A549 (cell line): ENCODE measurements at regions not wholly inside any gene's neighbourhood (a gene's known extent, or its start where the extent isn't known, plus 50 kb on each side); places are given as distances from the start of the nearest gene placed in this dataset.
A peak's percentile ranks its signal among the peaks of the same experiment; 100 is the strongest.

ENCODE experiments used
- ATAC-seq, 2 experiments: fragments of 200-7000 bp in 1 of 2; fragments of >200 bp in 1 of 2; cut with Nextera tagmentation in 1 of 2; cut with Tn5 transposase in 1 of 2; 3 replicates each; pipeline versions ENCODE4 v1.8.0 to v1.9.1; 2018 to 2020; ENCODE audit warnings: mild to moderate bottlenecking in 1 of 2, moderate library complexity in 1 of 2
- CTCF ChIA-PET: fragments of 300-600 bp; sonication (Branson Sonifier 250); formaldehyde crosslinking; extraction: SDS; loops from one replicate; lab custom pipeline; 2021; ENCODE audit warnings: antibody characterized with exemption, inconsistent platforms; lab: Yijun Ruan, JAX
- POLR2A ChIA-PET: fragments of 350-600 bp; formaldehyde crosslinking; extraction: SDS; loops from one replicate; lab custom pipeline; 2021; ENCODE audit warnings: antibody characterized with exemption, inconsistent platforms; lab: Yijun Ruan, JAX
- DNase-seq, 2 experiments: peaks; one replicate each; pipeline versions ENCODE4 v3.0.0 to v3.0.0-alpha.2; 2011 to 2016; ENCODE audit warnings: low read depth in 1 of 2, low spot score in 1 of 2
- FAIRE-seq: peaks from 2 replicates; lab custom pipeline; 2011; peaks lifted over from hg19 to GRCh38; lab: Jason Lieb, UNC
- H3K27ac ChIP-seq, 2 experiments: fragments of >200 bp; sonication (Bioruptor Twin); formaldehyde crosslinking; 3 replicates each; pipeline ENCODE4 v1.5.1; 2016 to 2017
- H3K4me1 ChIP-seq: fragments of >200 bp; sonication (Bioruptor Twin); formaldehyde crosslinking; 3 replicates; pipeline ENCODE4 v1.6.1; 2016
- H3K4me2 ChIP-seq: fragments of >200 bp; sonication (Bioruptor Twin); formaldehyde crosslinking; 3 replicates; pipeline ENCODE4 v1.6.1; 2016
- H3K4me3 ChIP-seq: fragments of >200 bp; sonication (Bioruptor Twin); formaldehyde crosslinking; 3 replicates; pipeline ENCODE4 v1.5.1; 2016
- H3K9me3 ChIP-seq: fragments of >200 bp; sonication (Bioruptor Twin); formaldehyde crosslinking; 3 replicates; pipeline ENCODE4 v1.6.1; 2016
- ATOH8 ChIP-seq: fragments of 250-450 bp; sonication (Bioruptor Pico); IDR thresholded peaks from 2 replicates; pipeline ENCODE4 v1.5.0; 2020; ENCODE audit warnings: low read depth, mild to moderate bottlenecking, moderate library complexity
- CEBPB ChIP-seq, 2 experiments: fragments of >200 bp in 1 of 2; sonication (Bioruptor Twin) in 1 of 2; formaldehyde crosslinking in 1 of 2; IDR thresholded peaks; 2 replicates each; pipeline ENCODE4 v1.6.1; 2012 to 2016
- CHD4 ChIP-seq: fragments of 200-600 bp; sonication (generic); IDR thresholded peaks from 2 replicates; pipeline ENCODE4 v1.6.1; 2016; ENCODE audit warnings: antibody characterized with exemption, mild to moderate bottlenecking, borderline replicate concordance
- FOSB ChIP-seq: fragments of 250-450 bp; sonication (Bioruptor Pico); IDR thresholded peaks from 2 replicates; pipeline ENCODE4 v1.5.0; 2020; ENCODE audit warnings: mild to moderate bottlenecking, moderate library complexity
- HES2 ChIP-seq: fragments of >200 bp; sonication (Bioruptor Twin); formaldehyde crosslinking; IDR thresholded peaks from 2 replicates; pipeline ENCODE4 v1.6.1; 2016
- KDM1A ChIP-seq: fragments of 200-600 bp; sonication (generic); IDR thresholded peaks from 2 replicates; pipeline ENCODE4 v1.6.1; 2016; ENCODE audit warnings: low read depth, mild to moderate bottlenecking
- MAFK ChIP-seq: fragments of 450-650 bp; IDR thresholded peaks from 2 replicates; pipeline ENCODE4 v1.6.1; 2014; ENCODE audit not compliant: partially characterized antibody
- MAX ChIP-seq: IDR thresholded peaks from 2 replicates; pipeline ENCODE4 v1.6.1; 2012
- MYC ChIP-seq: IDR thresholded peaks from 2 replicates; pipeline ENCODE4 v1.6.1; 2012; ENCODE audit warnings: mild to moderate bottlenecking, inconsistent platforms, low read length, improper control_type of control experiment, borderline replicate concordance
- RARB ChIP-seq: fragments of 250-450 bp; sonication (Bioruptor Pico); IDR thresholded peaks from 2 replicates; pipeline ENCODE4 v1.8.0; 2021; ENCODE audit warnings: mild to moderate bottlenecking, moderate library complexity
- RFX5 ChIP-seq: fragments of 450-650 bp; IDR thresholded peaks from 2 replicates; pipeline ENCODE4 v1.7.1; 2014; ENCODE audit warnings: antibody characterized with exemption, mild to moderate bottlenecking, moderate library complexity
- TFCP2L1 ChIP-seq: fragments of 250-450 bp; sonication (Bioruptor Pico); IDR thresholded peaks from 2 replicates; pipeline ENCODE4 v1.5.0; 2021; ENCODE audit warnings: mild to moderate bottlenecking
- TP53 ChIP-seq: fragments of 250-450 bp; sonication (Bioruptor Pico); IDR thresholded peaks from 2 replicates; pipeline ENCODE4 v1.5.0; 2021; ENCODE audit warnings: mild to moderate bottlenecking, moderate library complexity
- USF2 ChIP-seq: fragments of 450-650 bp; IDR thresholded peaks from 2 replicates; pipeline ENCODE4 v1.6.1; 2014; ENCODE audit warnings: antibody characterized with exemption
- ZC3H11A ChIP-seq: fragments of 450-650 bp; IDR thresholded peaks from 2 replicates; pipeline ENCODE4 v1.6.1; 2014; ENCODE audit warnings: antibody characterized with exemption, mild to moderate bottlenecking
- ZSCAN20 ChIP-seq: fragments of 250-450 bp; sonication (Bioruptor Pico); IDR thresholded peaks from 2 replicates; pipeline ENCODE4 v1.8.0; 2022; ENCODE audit warnings: mild to moderate bottlenecking, moderate library complexity
- WGBS: methylation state at CpG from one replicate; pipeline ENCODE4 v1.1.6; 2017; ENCODE audit errors: missing lambda C conversion rate; 5-methylcytosine and 5-hydroxymethylcytosine counted together

GRCh38 chr4:128471576-128471975, 184.0 kb upstream of the PGRMC2 start:
- Histone ChIP-seq H3K4me3 (no peak overlapping the region), H3K9me3 (no peaks in the 10 kb centered on the region), H3K27ac (0 out of 6 replicates have a peak overlapping the region, but pooled peaks have one; percentile 1 to 24), H3K4me2 (no peak overlapping the region), H3K4me1 (peaks cover 27% of the 10 kb centered on the region)
- WGBS = 96% methylated on average over 2 of the region's 2 CpGs
- TF ChIP-seq MYC (no peak), RARB (no peak), MAX (no peak), ZC3H11A (no peak), FOSB (CRISPR knock-in tag) (no peak), ZSCAN20 (CRISPR knock-in tag) (no peak), ATOH8 (CRISPR knock-in tag) (no peak), HES2 (no peak)
- CTCF ChIA-PET = interaction anchor here (1.2 kb wide), 1 partner anchor 17 kb away, joined by 4 read pairs; no protein-coding TSS in a partner anchor
- no peak for DNase-seq
- ATAC-seq = no peak
- POLR2A ChIA-PET = no interaction called here
- FAIRE-seq = no peak

GRCh38 chr4:128470492-128471053, 183.0 kb upstream of the PGRMC2 start:
- Histone ChIP-seq H3K4me2 (no peak overlapping the region), H3K4me3 (no peak overlapping the region), H3K27ac (peak overlapping the region in 1 of 2 experiments; percentile 45; a peak in 2 of 6 replicates), H3K4me1 (peaks cover 27% of the 10 kb centered on the region), H3K9me3 (no peaks in the 10 kb centered on the region)
- DNase-seq = no peak
- no peak for ATAC-seq
- ChIA-PET POLR2A (no interaction called here), CTCF (no interaction called here)
- peak; percentile 47 for TF ChIP-seq MAFK
- no peak for TF ChIP-seq MYC
- WGBS = 90% methylated on average over 5 of the region's 5 CpGs
- FAIRE-seq = no peak

GRCh38 chr4:128468123-128468989, 180.7 kb upstream of the PGRMC2 start:
- peaks cover 42% of the 10 kb centered on the region for H3K4me1 ChIP-seq
- H3K4me3 ChIP-seq = no peak overlapping the region
- TF ChIP-seq USF2 (peak; percentile 37; the same call in 1 of the 2 replicates), CEBPB (IDR thresholded peaks at IDR 0.05) (no peak)
- peak overlapping the region; percentile 16 to 51; a peak in 3 of 6 replicates for H3K27ac ChIP-seq
- ATAC-seq = peak in 1 of 2 experiments; percentile 34; a peak in 1 of 6 replicates
- no peaks in the 10 kb centered on the region for H3K9me3 ChIP-seq
- ChIA-PET CTCF (no interaction called here), POLR2A (no interaction called here)
- peak in 1 of 2 experiments; percentile 32 for DNase-seq
- WGBS = 64% methylated on average over 6 of the region's 6 CpGs
- H3K4me2 ChIP-seq = peak overlapping the region; percentile 19; the same call in 1 of the 3 replicates
- FAIRE-seq = no peak

- 50% methylated on average over 2 of the region's 2 CpGs for WGBS
- DNase-seq (no peak), FAIRE-seq (no peak), ATAC-seq (no peak)
- TF ChIP-seq TP53 (no peak), TFCP2L1 (CRISPR knock-in tag) (no peak), RFX5 (no peak), CHD4 (no peak), KDM1A (no peak)
- H3K4me2 ChIP-seq = no peak overlapping the region
- POLR2A ChIA-PET = no interaction called here
- CTCF ChIA-PET = no interaction called here
- H3K9me3 ChIP-seq = no peaks in the 10 kb centered on the region
- peak overlapping the region; percentile 22 to 29; a peak in 3 of 6 replicates for H3K27ac ChIP-seq
- H3K4me3 ChIP-seq = no peak overlapping the region
- H3K4me1 ChIP-seq = peaks cover 46% of the 10 kb centered on the region
Measured at GRCh38 chr4:128465523-128465922, 177.9 kb upstream of the PGRMC2 start.
